ENCODE measurements at regions not wholly inside any gene's neighbourhood (a gene's known extent, or its start where the extent isn't known, plus 50 kb on each side); places are given as distances from the start of the nearest gene placed in this dataset.

GRCh38 chr1:238777551-238777950 lies 608.8 kb upstream of the CHRM3 start:
- TF ChIP-seq, protein P1, sequence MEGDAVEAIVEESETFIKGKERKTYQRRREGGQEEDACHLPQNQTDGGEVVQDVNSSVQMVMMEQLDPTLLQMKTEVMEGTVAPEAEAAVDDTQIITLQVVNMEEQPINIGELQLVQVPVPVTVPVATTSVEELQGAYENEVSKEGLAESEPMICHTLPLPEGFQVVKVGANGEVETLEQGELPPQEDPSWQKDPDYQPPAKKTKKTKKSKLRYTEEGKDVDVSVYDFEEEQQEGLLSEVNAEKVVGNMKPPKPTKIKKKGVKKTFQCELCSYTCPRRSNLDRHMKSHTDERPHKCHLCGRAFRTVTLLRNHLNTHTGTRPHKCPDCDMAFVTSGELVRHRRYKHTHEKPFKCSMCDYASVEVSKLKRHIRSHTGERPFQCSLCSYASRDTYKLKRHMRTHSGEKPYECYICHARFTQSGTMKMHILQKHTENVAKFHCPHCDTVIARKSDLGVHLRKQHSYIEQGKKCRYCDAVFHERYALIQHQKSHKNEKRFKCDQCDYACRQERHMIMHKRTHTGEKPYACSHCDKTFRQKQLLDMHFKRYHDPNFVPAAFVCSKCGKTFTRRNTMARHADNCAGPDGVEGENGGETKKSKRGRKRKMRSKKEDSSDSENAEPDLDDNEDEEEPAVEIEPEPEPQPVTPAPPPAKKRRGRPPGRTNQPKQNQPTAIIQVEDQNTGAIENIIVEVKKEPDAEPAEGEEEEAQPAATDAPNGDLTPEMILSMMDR (IDR thresholded peaks at IDR 0.05; ENCODE audit: borderline replicate concordance, extremely low read depth, low read length, poor library complexity, severe bottlenecking) = no peak
- no peak for TF ChIP-seq EZH2 (IDR thresholded peaks at IDR 0.05; ENCODE audit: borderline replicate concordance, low read depth, low read length, severe bottlenecking)

Data from DND-41 (cell line).